HG02610 (cell line): ENCODE measurements at regions not wholly inside any gene's neighbourhood (a gene's known extent, or its start where the extent isn't known, plus 50 kb on each side); places are given as distances from the start of the nearest gene placed in this dataset.
"Not testable (repeated sequence)": the region's sequence is repeated elsewhere in the genome, so short reads cannot be mapped to it uniquely, and the experiment has no call there.

Experiments
- ATAC-seq: cut with Tn5 transposase; IDR thresholded peaks from one replicate; pipeline ENCODE4 v1.9.1; 2021; ENCODE audit warnings: mild to moderate bottlenecking, moderate library complexity; ENCODE audit not compliant: unreplicated experiment

- ATAC-seq = no peak
These were observed 1863.5 kb upstream of the PCDH20 start for GRCh38 chr13:63279136-63279535.

GRCh38 chr13:63274772-63275171 lies 1859.1 kb upstream of the PCDH20 start:
- no peak for ATAC-seq

- ATAC-seq = peak; percentile 97
These were observed 1834.0 kb upstream of the PCDH20 start for GRCh38 chr13:63249411-63250187.

GRCh38 chr13:63236667-63237396 lies 1821.2 kb upstream of the PCDH20 start:
- not testable (repeated sequence) for ATAC-seq

GRCh38 chr13:63218596-63218995 lies 1802.9 kb upstream of the PCDH20 start:
- ATAC-seq = not testable (repeated sequence)

GRCh38 chr13:63209330-63210017 lies 1793.8 kb upstream of the PCDH20 start:
- ATAC-seq = no peak

GRCh38 chr13:63208826-63209225 lies 1793.2 kb upstream of the PCDH20 start:
- ATAC-seq = no peak

- no peak for ATAC-seq
These were observed 1790.8 kb upstream of the PCDH20 start for GRCh38 chr13:63206461-63206860.

- no peak for ATAC-seq
These were observed 1785.8 kb upstream of the PCDH20 start for GRCh38 chr13:63201493-63201892.

- ATAC-seq = no peak
These were observed 1783.9 kb upstream of the PCDH20 start for GRCh38 chr13:63199508-63199907.

- ATAC-seq = no peak
These were observed 1782.4 kb upstream of the PCDH20 start for GRCh38 chr13:63198071-63198470.

GRCh38 chr13:63195726-63196125 lies 1780.1 kb upstream of the PCDH20 start:
- ATAC-seq = no peak

- ATAC-seq = no peak
These were observed 1775.1 kb upstream of the PCDH20 start for GRCh38 chr13:63190742-63191141.

- no peak for ATAC-seq
These were observed 1774.6 kb upstream of the PCDH20 start for GRCh38 chr13:63190219-63190618.

- no peak for ATAC-seq
These were observed 1774.1 kb upstream of the PCDH20 start for GRCh38 chr13:63189712-63190111.

GRCh38 chr13:63184693-63185092 lies 1769.0 kb upstream of the PCDH20 start:
- ATAC-seq = no peak

GRCh38 chr13:63175536-63175935 lies 1759.9 kb upstream of the PCDH20 start:
- no peak for ATAC-seq

- ATAC-seq = no peak
These were observed 1752.2 kb upstream of the PCDH20 start for GRCh38 chr13:63167699-63168337.

GRCh38 chr13:63166345-63166744 lies 1750.7 kb upstream of the PCDH20 start:
- no peak for ATAC-seq

- ATAC-seq = no peak
These were observed 1748.3 kb upstream of the PCDH20 start for GRCh38 chr13:63163903-63164302.

GRCh38 chr13:63161219-63161618 lies 1745.6 kb upstream of the PCDH20 start:
- ATAC-seq = no peak
